HG03571 (cell line): ENCODE measurements at regions not wholly inside any gene's neighbourhood (a gene's known extent, or its start where the extent isn't known, plus 50 kb on each side); places are given as distances from the start of the nearest gene placed in this dataset.

Experiments used
- ATAC-seq: cut with Tn5 transposase; IDR thresholded peaks from one replicate; pipeline ENCODE4 v1.9.1; 2021; ENCODE audit not compliant: unreplicated experiment

GRCh38 chr15:98412852-98413251 is 235.5 kb upstream of the IGF1R start:
- no peak for ATAC-seq

- ATAC-seq, result no peak
Measured at GRCh38 chr15:98413933-98414546, 234.3 kb upstream of the IGF1R start.

- ATAC-seq, result no peak
Measured at GRCh38 chr15:98416222-98416855, 232.0 kb upstream of the IGF1R start.

- no peak for ATAC-seq
Measured at GRCh38 chr15:98417346-98417745, 231.0 kb upstream of the IGF1R start.

GRCh38 chr15:98418122-98418521 is 230.2 kb upstream of the IGF1R start:
- no peak for ATAC-seq

GRCh38 chr15:98419173-98419780 is 229.1 kb upstream of the IGF1R start:
- no peak for ATAC-seq

GRCh38 chr15:98420837-98421236 is 227.5 kb upstream of the IGF1R start:
- no peak for ATAC-seq

- ATAC-seq, result peak; percentile 80
Measured at GRCh38 chr15:98421419-98422129, 226.8 kb upstream of the IGF1R start.

GRCh38 chr15:98422130-98422478 is 226.2 kb upstream of the IGF1R start:
- ATAC-seq, result no peak

- no peak for ATAC-seq
Measured at GRCh38 chr15:98425173-98425572, 223.2 kb upstream of the IGF1R start.

GRCh38 chr15:98427321-98427720 is 221.0 kb upstream of the IGF1R start:
- ATAC-seq, result no peak

GRCh38 chr15:98428253-98428989 is 219.9 kb upstream of the IGF1R start:
- peak; percentile 90 for ATAC-seq

- ATAC-seq, result no peak
Measured at GRCh38 chr15:98431171-98431570, 217.2 kb upstream of the IGF1R start.

GRCh38 chr15:98433346-98433745 is 215.0 kb upstream of the IGF1R start:
- no peak for ATAC-seq

- ATAC-seq, result no peak
Measured at GRCh38 chr15:98433856-98434255, 214.5 kb upstream of the IGF1R start.

- ATAC-seq, result no peak
Measured at GRCh38 chr15:98437752-98438151, 210.6 kb upstream of the IGF1R start.

- ATAC-seq, result no peak
Measured at GRCh38 chr15:98438326-98438725, 210.0 kb upstream of the IGF1R start.

- no peak for ATAC-seq
Measured at GRCh38 chr15:98438907-98439306, 209.4 kb upstream of the IGF1R start.

- no peak for ATAC-seq
Measured at GRCh38 chr15:98439523-98439942, 208.8 kb upstream of the IGF1R start.

GRCh38 chr15:98440917-98441316 is 207.4 kb upstream of the IGF1R start:
- ATAC-seq, result peak; percentile 87

GRCh38 chr15:98441599-98441998 is 206.7 kb upstream of the IGF1R start:
- ATAC-seq, result no peak
